Dedifferentiated amniotic fluid mesenchymal stem cell (primary cell): ENCODE measurements at regions not wholly inside any gene's neighbourhood (a gene's known extent, or its start where the extent isn't known, plus 50 kb on each side); places are given as distances from the start of the nearest gene placed in this dataset.

Experiments used
- DNase-seq: peaks from one replicate; pipeline ENCODE4 v3.0.0-alpha.2; 2016; ENCODE audit errors: extremely low spot score

DNA sequence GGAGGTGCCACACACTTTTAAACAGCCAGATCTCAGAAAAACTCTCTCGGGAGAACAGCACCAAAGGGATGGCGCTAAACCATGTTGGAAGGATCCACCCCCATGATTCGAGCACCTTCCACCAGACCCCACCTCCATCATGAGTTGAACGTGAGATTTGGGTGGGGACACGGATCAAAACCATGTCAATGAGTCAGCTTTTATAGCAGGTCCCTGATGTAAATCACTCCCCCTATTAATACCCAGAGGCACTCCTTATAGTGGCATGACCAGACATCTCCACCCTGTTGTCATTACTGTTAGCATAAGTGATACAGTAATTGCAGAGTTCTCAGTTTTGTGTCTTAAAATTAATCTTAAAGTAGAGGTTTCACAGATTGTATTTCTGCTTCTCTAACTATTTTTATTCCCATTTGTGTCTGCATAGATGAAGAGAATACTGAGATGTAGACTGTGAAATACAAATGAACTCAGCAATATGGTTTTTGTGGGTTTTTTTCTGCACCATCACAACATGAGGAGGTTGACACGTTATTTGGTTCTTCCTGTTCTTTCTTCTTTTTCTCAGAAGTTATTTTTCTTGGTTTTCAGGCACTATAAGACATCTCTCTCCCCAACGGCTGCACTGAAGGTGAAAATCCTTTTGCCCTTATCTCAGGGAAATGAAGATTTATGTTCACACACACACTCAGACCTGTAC lies 218.2 kb downstream of the ARL4C start:
- no peak for DNase-seq

DNA sequence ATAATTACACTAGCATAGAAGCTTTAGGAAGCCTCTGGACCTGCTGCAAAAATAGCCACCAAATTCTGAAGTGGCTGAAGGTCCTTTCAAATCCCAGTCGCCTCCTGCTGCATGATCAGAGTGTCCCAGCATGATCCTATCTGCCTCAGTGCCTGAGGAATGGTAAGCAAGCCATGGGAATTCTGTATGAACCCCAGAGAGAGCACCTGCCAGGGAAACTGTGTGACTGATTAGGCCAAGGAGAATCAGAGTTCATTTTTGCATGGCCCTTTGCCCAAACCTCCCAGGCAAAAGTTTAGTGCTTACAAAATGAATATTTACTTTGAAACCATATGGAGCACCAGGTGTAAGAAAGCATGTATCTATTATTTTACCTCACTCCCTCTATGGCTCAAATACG lies 221.4 kb downstream of the ARL4C start:
- no peak for DNase-seq

- no peak for DNase-seq
These were observed 222.8 kb downstream of the ARL4C start for GRCh38 chr2:234273887-234274584.

- no peak for DNase-seq
These were observed 221.8 kb downstream of the SPP2 start for GRCh38 chr2:234272069-234272850.

DNA sequence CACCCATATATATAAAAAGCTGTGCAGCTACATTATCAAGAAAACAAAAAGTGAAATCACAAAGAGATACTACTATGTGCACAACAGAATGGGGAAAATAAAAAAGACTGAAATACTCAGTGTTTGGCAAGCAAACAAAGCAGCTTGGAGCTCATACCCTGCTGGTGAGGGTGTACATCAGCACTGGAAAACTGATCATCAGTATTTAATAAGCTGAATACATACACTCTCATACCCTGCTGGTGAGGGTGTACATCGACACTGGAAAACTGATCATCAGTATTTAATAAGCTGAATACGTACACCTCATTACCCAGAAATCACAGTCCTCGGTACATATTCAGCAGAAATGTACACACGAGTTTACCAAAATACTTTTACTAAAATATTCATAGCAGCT lies 220.8 kb downstream of the SPP2 start:
- no peak for DNase-seq

DNA sequence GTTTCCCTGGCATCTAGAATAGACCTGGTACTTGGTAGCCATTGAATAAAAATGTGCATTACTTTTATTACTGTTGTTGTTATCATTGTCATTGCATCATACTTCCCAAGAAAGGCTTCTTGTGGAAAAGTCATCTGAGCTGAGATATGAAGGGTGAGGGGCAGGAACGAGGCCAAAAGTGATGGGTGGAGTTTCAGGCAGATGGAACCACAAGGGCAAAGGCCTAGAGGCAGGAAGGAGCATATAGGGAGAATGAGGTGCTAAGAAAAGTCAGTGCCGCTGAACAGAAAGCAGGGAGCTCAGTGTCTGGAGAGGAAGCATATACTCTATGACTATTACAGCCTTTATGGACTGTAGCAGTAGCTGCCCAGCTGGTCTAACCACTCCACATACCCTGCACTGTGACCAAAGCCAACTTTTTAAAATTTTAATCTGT lies 219.3 kb downstream of the SPP2 start:
- no peak for DNase-seq

GRCh38 chr2:234267534-234267933 lies 217.0 kb downstream of the SPP2 start:
- DNase-seq: no peak

DNA sequence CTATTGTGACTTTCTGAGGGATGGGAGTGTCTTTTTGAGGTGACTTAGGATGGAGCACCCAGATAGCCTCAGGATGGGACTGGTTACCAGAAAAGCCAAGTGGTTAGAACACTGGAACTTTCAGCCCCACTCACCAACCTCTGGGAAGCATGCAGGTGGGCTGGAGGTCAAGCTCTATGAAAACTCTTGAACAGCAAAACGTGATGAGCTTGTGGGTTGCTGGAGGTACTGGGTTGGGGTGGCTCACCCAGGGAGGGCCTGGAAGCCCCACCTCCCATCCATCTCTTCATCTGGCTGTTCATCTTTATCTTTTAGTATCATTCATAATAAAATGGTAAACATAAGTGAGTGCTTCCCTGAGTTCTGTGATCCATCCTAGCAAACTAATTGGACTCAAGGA lies 216.4 kb downstream of the SPP2 start:
- no peak for DNase-seq

GRCh38 chr2:234265206-234265605 lies 214.7 kb downstream of the SPP2 start:
- DNase-seq: no peak

- DNase-seq: no peak
These were observed 211.2 kb downstream of the SPP2 start for GRCh38 chr2:234261736-234262135.

DNA sequence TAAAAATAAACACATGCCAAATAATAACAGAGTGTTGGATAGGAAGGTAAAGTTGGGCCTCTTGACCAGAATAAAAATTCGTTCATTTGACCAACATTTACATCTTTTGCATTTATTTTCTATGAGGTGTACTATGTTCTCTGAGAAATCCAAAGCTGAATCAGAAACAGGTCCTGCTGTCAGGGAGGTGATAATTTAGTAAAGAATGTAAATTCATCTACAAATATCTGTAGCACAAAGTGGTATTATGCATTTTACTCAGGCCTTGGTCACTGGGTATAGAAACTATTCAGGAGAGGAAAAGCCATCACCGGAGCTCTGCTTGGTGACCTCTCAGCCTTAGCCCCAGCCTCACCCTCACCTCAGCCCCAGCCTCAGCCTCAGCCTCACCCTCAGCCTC lies 208.9 kb downstream of the SPP2 start:
- no peak for DNase-seq

- DNase-seq: no peak
These were observed 208.2 kb downstream of the SPP2 start for GRCh38 chr2:234258562-234259141.

DNA sequence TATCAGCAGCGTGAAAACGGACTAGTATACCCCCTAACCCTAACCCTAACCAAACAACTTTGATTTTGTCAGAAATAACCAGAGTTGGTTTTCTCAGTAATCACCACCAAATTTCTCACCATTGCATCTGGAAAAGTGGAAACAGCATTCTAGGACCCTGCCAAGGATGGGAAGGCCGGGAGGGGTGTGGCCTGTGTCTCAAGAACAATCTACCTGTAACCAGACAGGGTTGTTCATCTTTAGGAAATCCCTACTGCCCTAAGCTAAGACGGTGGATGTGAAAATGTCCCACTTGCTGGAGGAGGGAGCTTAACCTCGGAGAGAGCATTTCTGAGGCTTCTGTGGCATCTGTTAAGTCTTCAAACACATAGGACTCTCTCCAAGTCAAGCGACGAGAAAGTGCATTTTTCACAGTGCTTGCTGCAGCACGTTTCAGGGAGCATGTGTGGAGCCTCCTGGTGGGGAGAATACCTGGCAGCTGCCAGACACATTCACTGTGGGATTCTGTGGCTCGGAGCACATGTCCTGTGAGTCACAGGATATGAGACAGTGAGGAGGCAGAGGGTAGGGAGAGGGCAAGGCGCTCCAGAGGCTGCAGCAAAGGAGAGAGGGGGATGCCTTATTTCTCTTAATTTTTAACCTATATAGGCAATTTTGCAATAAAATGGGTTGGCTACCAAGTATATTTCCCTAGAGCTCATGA lies 207.5 kb downstream of the SPP2 start:
- DNase-seq: peak; percentile 73

DNA sequence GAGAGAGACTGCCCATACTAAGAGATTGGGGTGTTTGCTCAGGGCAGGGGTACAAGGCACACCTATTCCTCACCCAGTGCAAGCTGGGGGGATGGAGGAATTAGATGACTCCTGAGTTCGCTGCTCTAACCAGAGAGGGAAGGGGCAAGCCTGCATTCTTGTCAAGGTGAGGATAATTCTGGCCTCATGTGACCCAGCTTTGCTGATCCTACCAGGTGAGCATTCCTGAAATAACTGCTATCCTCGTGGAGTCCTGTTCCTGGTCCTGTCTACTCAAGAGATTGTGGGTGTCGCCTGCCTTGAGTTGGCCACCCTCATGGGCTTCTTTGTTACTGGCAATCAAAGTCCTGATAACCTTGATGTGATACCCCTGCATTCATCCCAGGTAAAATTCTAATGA lies 206.0 kb downstream of the SPP2 start:
- no peak for DNase-seq

DNA sequence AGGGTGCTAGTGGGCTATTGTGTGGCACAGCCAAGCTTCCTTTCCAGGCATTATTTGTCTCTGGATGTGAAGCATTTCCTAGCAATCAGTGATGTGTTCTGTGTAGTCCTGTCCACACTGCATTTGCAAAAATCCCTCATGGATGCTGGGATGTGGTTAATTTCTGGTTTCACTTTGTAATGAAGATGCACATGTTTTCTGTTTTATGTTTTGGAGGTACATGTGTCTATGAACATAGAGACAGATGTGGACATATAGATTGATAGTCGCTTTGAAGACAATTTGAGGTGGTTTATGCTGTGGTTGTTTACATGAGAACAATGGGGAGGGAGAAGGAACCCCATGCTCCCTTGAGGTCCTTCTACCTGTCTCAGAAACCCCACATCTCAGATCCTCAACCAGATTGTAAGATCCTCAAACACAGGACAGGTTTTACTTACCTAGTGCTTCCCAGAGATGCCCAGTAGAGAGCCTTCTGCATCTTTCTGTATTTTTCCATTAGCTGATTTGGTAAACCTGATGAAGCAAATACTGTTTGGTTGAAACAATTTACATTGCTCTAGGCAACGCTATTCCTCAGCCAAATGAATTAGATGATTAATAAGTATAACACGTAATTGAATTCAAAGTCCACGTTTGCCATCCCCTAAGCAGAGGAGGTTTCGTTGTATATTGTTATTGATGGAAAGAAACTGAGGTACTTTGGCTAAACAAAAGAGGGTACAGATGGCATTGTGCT lies 204.4 kb downstream of the SPP2 start:
- no peak for DNase-seq

DNA sequence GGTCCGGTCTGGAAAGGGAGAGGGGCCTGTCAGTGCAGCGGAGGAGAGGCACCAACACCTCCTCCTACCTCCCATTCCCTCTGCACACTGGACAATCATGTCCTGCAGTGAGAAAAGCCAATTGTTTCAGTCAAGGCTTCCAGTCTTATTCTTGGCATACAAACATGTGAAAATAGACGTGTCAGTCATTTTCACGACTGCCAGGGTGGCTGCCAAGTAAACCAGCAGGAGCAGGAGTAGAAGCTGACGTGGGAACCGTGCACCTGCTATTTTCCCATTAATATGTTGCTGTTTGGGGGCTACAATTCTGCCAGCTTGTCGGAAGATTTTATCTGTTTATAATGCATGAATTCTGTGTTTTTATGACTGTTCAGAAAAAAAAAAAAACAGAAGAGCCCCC lies 202.3 kb downstream of the SPP2 start:
- no peak for DNase-seq

- peak; percentile 76 for DNase-seq
These were observed 201.1 kb downstream of the SPP2 start for GRCh38 chr2:234251326-234252271.

GRCh38 chr2:234250926-234251325 lies 200.4 kb downstream of the SPP2 start:
- no peak for DNase-seq

DNA sequence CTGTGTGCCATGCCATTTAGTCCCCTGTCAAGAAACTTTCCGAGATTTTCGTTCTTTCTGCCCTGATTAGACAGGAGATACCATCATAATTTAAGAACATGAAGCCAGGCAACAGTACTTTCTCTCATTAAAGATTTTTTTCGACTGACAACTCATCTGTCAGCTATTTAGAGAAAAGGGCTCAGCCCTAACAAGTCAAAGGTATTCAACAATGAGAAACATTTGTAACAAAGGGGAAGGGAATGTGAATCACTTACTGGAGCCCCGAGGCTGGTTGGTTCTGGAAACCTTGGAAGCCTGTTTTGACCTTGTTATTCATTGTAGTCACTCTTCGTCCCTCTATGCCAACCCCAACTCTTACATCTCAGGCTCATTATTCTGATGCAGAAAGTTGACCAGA lies 199.4 kb downstream of the SPP2 start:
- peak; percentile 49 for DNase-seq
